Neural cell (in vitro differentiated cells): ENCODE measurements at regions not wholly inside any gene's neighbourhood (a gene's known extent, or its start where the extent isn't known, plus 50 kb on each side); places are given as distances from the start of the nearest gene placed in this dataset.

ENCODE experiments used
- H2AFZ ChIP-seq: fragments of 200-600, 300-800 bp; sonication (generic), shearing (Covaris generic); 2 replicates; pipeline ENCODE4 v1.6.0; 2014; ENCODE audit warnings: low read depth, mild to moderate bottlenecking, antibody characterized with exemption, low read length, moderate library complexity
- H3F3A ChIP-seq: fragments of 200-600 bp; shearing (Covaris generic); 2 replicates; pipeline ENCODE4 v1.6.1; 2016; ENCODE audit warnings: mild to moderate bottlenecking, moderate library complexity, mixed read lengths, antibody characterized with exemption, low read length; ENCODE audit not compliant: insufficient read depth, poor library complexity, severe bottlenecking
- H3K27ac ChIP-seq: fragments of 200-600, 300-800 bp; sonication (generic), shearing (Covaris generic); 2 replicates; pipeline ENCODE4 v1.5.1; 2014; ENCODE audit warnings: mild to moderate bottlenecking, low read length, moderate library complexity
- H3K27me3 ChIP-seq: fragments of 300-800, 200-600 bp; sonication (generic), shearing (Covaris generic); 2 replicates; pipeline ENCODE4 v1.6.0; 2014; ENCODE audit warnings: mild to moderate bottlenecking, low read depth, low read length, moderate library complexity; ENCODE audit not compliant: insufficient read depth
- H3K36me3 ChIP-seq: fragments of 300-800, 200-600 bp; sonication (generic), shearing (Covaris generic); 2 replicates; pipeline ENCODE4 v1.5.1; 2014; ENCODE audit warnings: mild to moderate bottlenecking, antibody characterized with exemption, low read length, moderate library complexity; ENCODE audit not compliant: insufficient read depth
- H3K4me2 ChIP-seq: fragments of 300-800, 200-600 bp; sonication (generic), shearing (Covaris generic); 2 replicates; pipeline ENCODE4 v1.6.0; 2014; ENCODE audit warnings: mild to moderate bottlenecking, low read length
- H3K4me3 ChIP-seq: fragments of 300-800, 200-600 bp; sonication (generic), shearing (Covaris generic); 2 replicates; pipeline ENCODE4 v1.5.1; 2014; ENCODE audit warnings: mild to moderate bottlenecking, low read length, moderate library complexity
- H3K79me2 ChIP-seq: fragments of 200-600 bp; shearing (Covaris generic); replicated peaks from 2 replicates; pipeline ENCODE4 v1.6.0; 2014; ENCODE audit warnings: mild to moderate bottlenecking, low read length, moderate library complexity; ENCODE audit not compliant: insufficient read depth
- H3K9ac ChIP-seq: fragments of 300-800, 200-600 bp; sonication (generic), shearing (Covaris generic); 2 replicates; pipeline ENCODE4 v1.6.1; 2016; ENCODE audit warnings: mild to moderate bottlenecking, low read length, mixed read lengths
- H3K9me2 ChIP-seq: fragments of 200-600 bp; shearing (Covaris generic); 2 replicates; pipeline ENCODE4 v1.6.1; 2016; ENCODE audit warnings: mild to moderate bottlenecking, low read length, mixed read lengths; ENCODE audit not compliant: insufficient read depth
- H3K9me3 ChIP-seq: fragments of 200-600, 300-800 bp; sonication (generic), shearing (Covaris generic); 2 replicates; pipeline ENCODE4 v1.6.1; 2016; ENCODE audit warnings: mild to moderate bottlenecking, mixed run types, low read length, moderate library complexity, mixed read lengths
- H4K20me1 ChIP-seq: fragments of 200-600 bp; shearing (Covaris generic); 2 replicates; pipeline ENCODE4 v1.6.1; 2016; ENCODE audit warnings: mild to moderate bottlenecking, mixed run types; ENCODE audit not compliant: insufficient read depth
- EP300 ChIP-seq: fragments of 450-650 bp; conservative IDR thresholded peaks from 2 replicates; pipeline ENCODE4 v1.6.1; 2014; ENCODE audit warnings: antibody characterized with exemption, mild to moderate bottlenecking, moderate library complexity; ENCODE audit not compliant: poor library complexity, severe bottlenecking
- EZH2 ChIP-seq: fragments of 200-600, 300-800 bp; shearing (Covaris generic), sonication (generic); IDR thresholded peaks from 2 replicates; pipeline ENCODE4 v1.6.1; 2014; ENCODE audit warnings: antibody characterized with exemption, low read length, borderline replicate concordance, mild to moderate bottlenecking; ENCODE audit not compliant: insufficient read depth, poor library complexity, severe bottlenecking
- MXI1 ChIP-seq: fragments of 450-650 bp; conservative IDR thresholded peaks from 2 replicates; pipeline ENCODE4 v1.6.1; 2014; ENCODE audit warnings: antibody characterized with exemption, mild to moderate bottlenecking; ENCODE audit not compliant: poor library complexity, severe bottlenecking
- POLR2AphosphoS5 ChIP-seq: IDR thresholded peaks from 2 replicates; pipeline ENCODE4 v1.6.1; 2012
- RAD21 ChIP-seq: fragments of 450-650 bp; conservative IDR thresholded peaks from 2 replicates; pipeline ENCODE4 v1.6.1; 2014; ENCODE audit warnings: antibody characterized with exemption, mild to moderate bottlenecking, moderate library complexity
- SMC3 ChIP-seq: fragments of 450-650 bp; conservative IDR thresholded peaks from 2 replicates; pipeline ENCODE4 v1.6.1; 2014; ENCODE audit warnings: antibody characterized with exemption, mild to moderate bottlenecking, moderate library complexity; ENCODE audit not compliant: poor library complexity
- TAF1 ChIP-seq: IDR thresholded peaks from 2 replicates; pipeline ENCODE4 v1.6.1; 2012; ENCODE audit warnings: low read depth
- TF ChIP-seq, protein P1 (sequence below): IDR thresholded peaks from 2 replicates; pipeline ENCODE4 v1.6.1; 2012; ENCODE audit warnings: borderline replicate concordance
- TF ChIP-seq, protein P2 (sequence below): fragments of 450-650 bp; IDR thresholded peaks from 2 replicates; pipeline ENCODE4 v1.5.1; 2014; ENCODE audit warnings: antibody characterized with exemption, mild to moderate bottlenecking, moderate library complexity; ENCODE audit not compliant: poor library complexity, severe bottlenecking

DNA sequence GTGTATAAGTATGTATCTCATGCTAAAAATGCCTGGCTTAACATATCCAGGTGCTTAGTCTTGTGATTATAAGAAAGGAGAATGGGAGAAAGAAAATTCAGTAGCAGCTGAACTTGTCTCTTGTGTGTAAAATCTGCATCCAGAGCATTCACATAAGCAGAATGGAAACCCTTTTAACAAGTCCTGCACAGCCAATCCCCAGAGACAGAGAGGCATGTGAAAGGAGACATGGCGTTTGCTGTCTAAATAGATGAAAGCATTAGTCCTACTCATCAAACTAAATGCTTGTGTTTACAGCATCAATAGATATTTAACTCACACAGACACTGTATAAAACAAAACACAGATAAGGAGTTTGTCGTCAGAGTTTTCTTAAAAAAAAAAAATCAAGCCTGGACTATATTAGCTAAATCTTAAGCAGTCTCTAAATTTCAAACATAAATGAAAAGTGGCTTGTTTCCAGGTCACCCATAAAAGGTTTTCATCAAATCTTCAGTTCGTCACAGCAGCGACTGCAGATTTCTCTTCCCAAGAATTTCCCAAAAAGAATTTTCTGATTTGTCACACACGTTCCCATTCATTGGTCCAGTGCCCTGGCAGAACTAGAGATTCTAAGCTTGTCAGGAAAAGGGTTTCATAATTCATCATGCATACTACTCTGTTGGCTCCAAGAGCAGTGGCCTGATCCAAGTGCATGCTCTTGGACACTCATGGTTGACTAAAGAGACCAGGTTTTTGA, 249.2 kb downstream of the BTG1 start:
- H3K27me3 ChIP-seq: no peaks in the 10 kb centered on the region
- TF ChIP-seq SMC3: no peak
- TF ChIP-seq, protein P1, sequence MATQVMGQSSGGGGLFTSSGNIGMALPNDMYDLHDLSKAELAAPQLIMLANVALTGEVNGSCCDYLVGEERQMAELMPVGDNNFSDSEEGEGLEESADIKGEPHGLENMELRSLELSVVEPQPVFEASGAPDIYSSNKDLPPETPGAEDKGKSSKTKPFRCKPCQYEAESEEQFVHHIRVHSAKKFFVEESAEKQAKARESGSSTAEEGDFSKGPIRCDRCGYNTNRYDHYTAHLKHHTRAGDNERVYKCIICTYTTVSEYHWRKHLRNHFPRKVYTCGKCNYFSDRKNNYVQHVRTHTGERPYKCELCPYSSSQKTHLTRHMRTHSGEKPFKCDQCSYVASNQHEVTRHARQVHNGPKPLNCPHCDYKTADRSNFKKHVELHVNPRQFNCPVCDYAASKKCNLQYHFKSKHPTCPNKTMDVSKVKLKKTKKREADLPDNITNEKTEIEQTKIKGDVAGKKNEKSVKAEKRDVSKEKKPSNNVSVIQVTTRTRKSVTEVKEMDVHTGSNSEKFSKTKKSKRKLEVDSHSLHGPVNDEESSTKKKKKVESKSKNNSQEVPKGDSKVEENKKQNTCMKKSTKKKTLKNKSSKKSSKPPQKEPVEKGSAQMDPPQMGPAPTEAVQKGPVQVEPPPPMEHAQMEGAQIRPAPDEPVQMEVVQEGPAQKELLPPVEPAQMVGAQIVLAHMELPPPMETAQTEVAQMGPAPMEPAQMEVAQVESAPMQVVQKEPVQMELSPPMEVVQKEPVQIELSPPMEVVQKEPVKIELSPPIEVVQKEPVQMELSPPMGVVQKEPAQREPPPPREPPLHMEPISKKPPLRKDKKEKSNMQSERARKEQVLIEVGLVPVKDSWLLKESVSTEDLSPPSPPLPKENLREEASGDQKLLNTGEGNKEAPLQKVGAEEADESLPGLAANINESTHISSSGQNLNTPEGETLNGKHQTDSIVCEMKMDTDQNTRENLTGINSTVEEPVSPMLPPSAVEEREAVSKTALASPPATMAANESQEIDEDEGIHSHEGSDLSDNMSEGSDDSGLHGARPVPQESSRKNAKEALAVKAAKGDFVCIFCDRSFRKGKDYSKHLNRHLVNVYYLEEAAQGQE: no peak
- no peak for TF ChIP-seq MXI1
- TF ChIP-seq RAD21: no peak
- TF ChIP-seq, protein P2, sequence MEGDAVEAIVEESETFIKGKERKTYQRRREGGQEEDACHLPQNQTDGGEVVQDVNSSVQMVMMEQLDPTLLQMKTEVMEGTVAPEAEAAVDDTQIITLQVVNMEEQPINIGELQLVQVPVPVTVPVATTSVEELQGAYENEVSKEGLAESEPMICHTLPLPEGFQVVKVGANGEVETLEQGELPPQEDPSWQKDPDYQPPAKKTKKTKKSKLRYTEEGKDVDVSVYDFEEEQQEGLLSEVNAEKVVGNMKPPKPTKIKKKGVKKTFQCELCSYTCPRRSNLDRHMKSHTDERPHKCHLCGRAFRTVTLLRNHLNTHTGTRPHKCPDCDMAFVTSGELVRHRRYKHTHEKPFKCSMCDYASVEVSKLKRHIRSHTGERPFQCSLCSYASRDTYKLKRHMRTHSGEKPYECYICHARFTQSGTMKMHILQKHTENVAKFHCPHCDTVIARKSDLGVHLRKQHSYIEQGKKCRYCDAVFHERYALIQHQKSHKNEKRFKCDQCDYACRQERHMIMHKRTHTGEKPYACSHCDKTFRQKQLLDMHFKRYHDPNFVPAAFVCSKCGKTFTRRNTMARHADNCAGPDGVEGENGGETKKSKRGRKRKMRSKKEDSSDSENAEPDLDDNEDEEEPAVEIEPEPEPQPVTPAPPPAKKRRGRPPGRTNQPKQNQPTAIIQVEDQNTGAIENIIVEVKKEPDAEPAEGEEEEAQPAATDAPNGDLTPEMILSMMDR: no peak
- no peak for TF ChIP-seq TAF1
- H3K9ac ChIP-seq: no peak overlapping the region
- no peaks in the 10 kb centered on the region for H3K9me3 ChIP-seq
- no peaks in the 10 kb centered on the region for H3K9me2 ChIP-seq
- no peaks in the 10 kb centered on the region for H3K36me3 ChIP-seq
- H3K4me2 ChIP-seq: no peak overlapping the region
- H3K27ac ChIP-seq: no peak overlapping the region
- no peak overlapping the region for H2AFZ ChIP-seq
- H3F3A ChIP-seq: no peaks in the 10 kb centered on the region
- no peaks in the 10 kb centered on the region for H3K79me2 ChIP-seq
- H3K4me3 ChIP-seq: no peak overlapping the region
- no peaks in the 10 kb centered on the region for H4K20me1 ChIP-seq

DNA sequence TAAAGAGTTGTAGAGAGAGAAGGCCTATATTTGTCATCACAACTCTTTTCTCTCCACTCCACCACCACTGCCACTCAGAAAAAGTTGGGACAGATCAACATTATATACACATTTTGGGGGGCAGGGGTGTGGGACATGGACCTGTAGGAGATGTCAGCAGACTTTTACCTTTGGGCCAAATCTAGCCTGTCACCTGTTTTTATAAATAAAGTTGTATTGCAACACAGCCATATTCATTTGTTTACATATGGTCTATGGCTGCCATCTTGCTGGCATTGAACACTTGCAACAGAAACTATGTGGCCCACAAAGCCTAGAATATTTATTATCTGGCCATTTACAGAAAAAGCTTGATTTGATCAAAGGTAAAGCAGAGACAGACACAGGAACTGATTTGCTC, 250.7 kb downstream of the BTG1 start:
- Histone ChIP-seq H3K79me2 (no peaks in the 10 kb centered on the region), H4K20me1 (no peaks in the 10 kb centered on the region), H3K4me3 (no peak overlapping the region), H3K36me3 (no peaks in the 10 kb centered on the region), H3K4me2 (no peak overlapping the region), H2AFZ (no peak overlapping the region), H3K9me3 (no peaks in the 10 kb centered on the region), H3K27me3 (no peaks in the 10 kb centered on the region), H3K9ac (no peak overlapping the region), H3K27ac (no peak overlapping the region), H3F3A (no peaks in the 10 kb centered on the region), H3K9me2 (no peaks in the 10 kb centered on the region)
- TF ChIP-seq TAF1 (no peak), EP300 (no peak), SMC3 (no peak), POLR2AphosphoS5 (no peak), EZH2 (no peak), RAD21 (no peak), MXI1 (no peak)
- TF ChIP-seq, protein P2: no peak
- TF ChIP-seq, protein P1: no peak
